Nephron progenitor cell (in vitro differentiated cells): ENCODE measurements at regions not wholly inside any gene's neighbourhood (a gene's known extent, or its start where the extent isn't known, plus 50 kb on each side); places are given as distances from the start of the nearest gene placed in this dataset.

Experiments
- DNase-seq: peaks from one replicate; pipeline ENCODE4 v3.0.0; 2021
- H3K27ac Mint-ChIP-seq: 2 replicates; pipeline ENCODE4 v1.8.0; 2021; ENCODE audit warnings: mild to moderate bottlenecking, moderate library complexity, mixed read lengths
- H3K27me3 Mint-ChIP-seq: 2 replicates; pipeline ENCODE4 v1.8.0; 2021; ENCODE audit warnings: mild to moderate bottlenecking, low read depth, mixed read lengths; ENCODE audit not compliant: poor library complexity
- H3K36me3 Mint-ChIP-seq: 2 replicates; pipeline ENCODE4 v1.8.0; 2021; ENCODE audit warnings: low read depth, mixed read lengths
- H3K4me1 Mint-ChIP-seq: 2 replicates; pipeline ENCODE4 v1.8.0; 2021; ENCODE audit warnings: mixed read lengths
- H3K4me3 Mint-ChIP-seq: 2 replicates; pipeline ENCODE4 v1.8.0; 2021; ENCODE audit warnings: mild to moderate bottlenecking, moderate library complexity, mixed read lengths
- H3K9me3 Mint-ChIP-seq: 2 replicates; pipeline ENCODE4 v1.8.0; 2021; ENCODE audit warnings: mild to moderate bottlenecking, moderate library complexity, mixed read lengths
- CTCF ChIP-seq: fragments of 200-600 bp; sonication (generic); IDR thresholded peaks from 2 replicates; pipeline ENCODE4 v1.5.0; 2021; ENCODE audit warnings: antibody characterized with exemption

DNA sequence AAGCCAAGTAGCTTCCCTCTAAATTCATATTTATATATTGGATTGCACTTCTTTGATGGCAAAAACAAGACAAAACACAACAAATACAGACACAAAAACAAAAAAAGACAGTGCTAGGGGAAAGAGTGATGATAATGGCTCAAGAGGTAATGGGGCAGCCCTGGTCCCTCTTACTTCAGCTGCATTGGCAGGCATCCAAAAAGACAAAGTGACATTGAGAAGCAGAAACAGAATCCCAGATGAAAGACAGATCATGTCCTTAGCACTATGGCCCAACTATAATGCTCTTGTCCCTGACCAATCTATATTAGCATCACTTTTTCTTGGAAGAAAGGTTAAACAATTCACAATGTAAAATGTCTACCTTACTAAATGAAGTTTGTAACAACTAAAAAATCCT is 76.2 kb downstream of the GPR85 start:
- Mint-ChIP-seq H3K27me3 (peaks cover 3% of the 10 kb centered on the region), H3K36me3 (no peaks in the 10 kb centered on the region), H3K4me1 (no peaks in the 10 kb centered on the region), H3K9me3 (peaks cover 26% of the 10 kb centered on the region), H3K4me3 (no peak overlapping the region), H3K27ac (no peak overlapping the region)
- no peak for DNase-seq
- TF ChIP-seq CTCF = no peak

GRCh38 chr7:113008755-113009154 is 77.9 kb downstream of the GPR85 start:
- Mint-ChIP-seq H3K4me3 (no peak overlapping the region), H3K27me3 (peaks cover 3% of the 10 kb centered on the region), H3K4me1 (no peaks in the 10 kb centered on the region), H3K9me3 (peaks cover 24% of the 10 kb centered on the region), H3K36me3 (no peaks in the 10 kb centered on the region), H3K27ac (no peak overlapping the region)
- TF ChIP-seq CTCF = no peak
- no peak for DNase-seq

- Mint-ChIP-seq H3K27ac (no peak overlapping the region), H3K36me3 (no peaks in the 10 kb centered on the region), H3K9me3 (peaks cover 5% of the 10 kb centered on the region), H3K4me3 (no peak overlapping the region), H3K4me1 (no peaks in the 10 kb centered on the region), H3K27me3 (peaks cover 6% of the 10 kb centered on the region)
- TF ChIP-seq CTCF = no peak
- DNase-seq = no peak
Measured at GRCh38 chr7:113004726-113005454, 81.7 kb downstream of the GPR85 start.

DNA sequence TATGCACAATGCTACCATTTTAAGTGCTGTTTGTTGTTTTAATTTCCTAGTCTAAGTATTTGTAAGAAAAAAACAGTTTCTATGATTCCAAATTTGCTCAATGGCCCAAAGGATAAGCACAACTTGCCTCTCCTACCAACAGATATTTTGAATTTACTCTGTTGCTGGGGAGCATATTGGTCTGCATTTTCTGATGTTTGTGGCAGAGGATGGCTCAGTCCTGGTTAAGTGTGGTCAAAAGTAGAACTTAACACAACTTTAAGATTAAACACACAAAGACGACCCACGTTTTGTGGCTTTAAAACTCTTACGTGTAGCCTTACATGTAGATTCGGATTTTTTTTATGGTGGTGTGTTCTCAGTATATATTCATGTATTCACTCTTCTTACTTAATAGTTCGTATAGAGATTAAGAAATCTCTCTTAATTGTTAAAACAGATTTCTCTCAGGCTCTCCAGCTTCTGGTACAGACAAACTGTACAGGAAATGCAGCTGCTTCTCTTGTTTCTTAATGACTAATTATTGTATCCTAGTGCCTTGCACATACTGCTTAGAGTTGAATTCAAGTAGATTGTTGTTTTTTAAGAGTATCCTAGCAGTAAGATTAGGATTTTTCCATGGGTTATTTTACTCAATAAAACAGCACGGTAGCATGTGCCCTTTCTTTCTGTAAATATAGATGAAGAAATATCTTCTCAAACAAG is 86.2 kb downstream of the GPR85 start:
- TF ChIP-seq CTCF = no peak
- Mint-ChIP-seq H3K4me1 (no peaks in the 10 kb centered on the region), H3K9me3 (no peaks in the 10 kb centered on the region), H3K4me3 (no peak overlapping the region), H3K36me3 (no peaks in the 10 kb centered on the region), H3K27ac (no peak overlapping the region), H3K27me3 (peaks cover 6% of the 10 kb centered on the region)
- DNase-seq = no peak

DNA sequence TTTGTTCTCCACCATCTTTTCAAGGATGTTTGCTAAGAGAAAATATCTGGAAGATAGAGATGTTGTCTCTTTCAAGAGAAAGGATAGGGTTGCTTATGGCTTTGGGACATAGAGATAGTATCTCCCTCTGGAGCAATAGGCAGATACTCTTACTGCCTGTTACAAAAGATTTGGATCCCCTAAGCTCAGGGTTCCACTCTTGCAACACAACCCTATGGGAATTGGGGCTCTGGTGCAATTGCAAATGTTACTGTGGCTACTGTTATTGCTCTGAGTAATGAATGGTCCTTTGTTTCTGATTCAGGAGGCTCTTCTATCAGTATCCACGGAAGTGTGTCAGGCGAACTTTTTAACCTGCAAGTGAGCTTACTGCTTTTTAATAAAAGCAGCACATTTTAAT is 88.8 kb downstream of the GPR85 start:
- H3K9me3 Mint-ChIP-seq = no peaks in the 10 kb centered on the region
- H3K4me3 Mint-ChIP-seq = no peak overlapping the region
- H3K27me3 Mint-ChIP-seq = peaks cover 3% of the 10 kb centered on the region
- no peak for TF ChIP-seq CTCF
- no peaks in the 10 kb centered on the region for H3K36me3 Mint-ChIP-seq
- no peak for DNase-seq
- no peaks in the 10 kb centered on the region for H3K4me1 Mint-ChIP-seq
- no peak overlapping the region for H3K27ac Mint-ChIP-seq
